Activated T-helper 2 cell treated with anti-CD3 and anti-CD28 coated beads, Interferon-gamma antibody, Interleukin-2, Interleukin-4, amounts not matched to agents 10 μg/mL and 5 μg/mL and 100 μg/mL, durations not matched to agents 14 hours and 24 hours and 36 hours (primary cell): ENCODE measurements at regions not wholly inside any gene's neighbourhood (a gene's known extent, or its start where the extent isn't known, plus 50 kb on each side); places are given as distances from the start of the nearest gene placed in this dataset.

ENCODE experiments used
- DNase-seq: peaks from one replicate; pipeline ENCODE4 v3.0.0; 2021; ENCODE audit warnings: low spot score
- H3K27ac Mint-ChIP-seq: one replicate; pipeline ENCODE4 v1.8.0; 2021; ENCODE audit warnings: mixed read lengths
- H3K27me3 Mint-ChIP-seq: one replicate; pipeline ENCODE4 v1.8.0; 2021; ENCODE audit warnings: low read depth, mixed read lengths
- H3K36me3 Mint-ChIP-seq: one replicate; pipeline ENCODE4 v1.8.0; 2021; ENCODE audit warnings: low read depth, mixed read lengths
- H3K4me1 Mint-ChIP-seq: one replicate; pipeline ENCODE4 v1.8.0; 2021; ENCODE audit warnings: low read depth, mixed read lengths
- H3K4me3 Mint-ChIP-seq: one replicate; pipeline ENCODE4 v1.8.0; 2021; ENCODE audit warnings: low read depth, mild to moderate bottlenecking, moderate library complexity, mixed read lengths
- H3K9me3 Mint-ChIP-seq: one replicate; pipeline ENCODE4 v1.8.0; 2021; ENCODE audit warnings: mixed read lengths
- intact Hi-C: fragments of 100-400 bp; cut with micrococcal nuclease; formaldehyde crosslinking; loops from one replicate; pipeline ENCODE4 v1.15.1; 2023

- H3K36me3 Mint-ChIP-seq, result no peaks in the 10 kb centered on the region
Observed at GRCh38 chr5:6195711-6196358, 182.5 kb downstream of the MED10 start.

GRCh38 chr5:6194906-6195612, 183.3 kb downstream of the MED10 start:
- Mint-ChIP-seq H3K27ac (no peak overlapping the region), H3K9me3 (no peaks in the 10 kb centered on the region), H3K27me3 (no peaks in the 10 kb centered on the region), H3K36me3 (no peaks in the 10 kb centered on the region), H3K4me3 (no peak overlapping the region), H3K4me1 (peaks cover under 1% of the 10 kb centered on the region)
- intact Hi-C loops, result no loop called here
- DNase-seq, result no peak

More at GRCh38 chr5:6195711-6196358, 182.5 kb downstream of the MED10 start:
- H3K4me3 Mint-ChIP-seq, result no peak overlapping the region
- DNase-seq, result no peak
- no peaks in the 10 kb centered on the region for H3K9me3 Mint-ChIP-seq
- no peak overlapping the region for H3K27ac Mint-ChIP-seq
- no peaks in the 10 kb centered on the region for H3K27me3 Mint-ChIP-seq
- no peaks in the 10 kb centered on the region for H3K4me1 Mint-ChIP-seq
- intact Hi-C loops, result no loop called here

- intact Hi-C loops, result no loop called here
- H3K4me1 Mint-ChIP-seq, result peaks cover 4% of the 10 kb centered on the region
- no peaks in the 10 kb centered on the region for H3K9me3 Mint-ChIP-seq
- H3K4me3 Mint-ChIP-seq, result no peak overlapping the region
- no peak overlapping the region for H3K27ac Mint-ChIP-seq
- no peak for DNase-seq
- no peaks in the 10 kb centered on the region for H3K36me3 Mint-ChIP-seq
- no peaks in the 10 kb centered on the region for H3K27me3 Mint-ChIP-seq
Observed at GRCh38 chr5:6194261-6194875, 184.0 kb downstream of the MED10 start.

GRCh38 chr5:6193310-6193709, 185.0 kb downstream of the MED10 start:
- Mint-ChIP-seq H3K36me3 (no peaks in the 10 kb centered on the region), H3K4me1 (peaks cover 4% of the 10 kb centered on the region), H3K27ac (no peak overlapping the region), H3K27me3 (no peaks in the 10 kb centered on the region), H3K9me3 (no peaks in the 10 kb centered on the region), H3K4me3 (no peak overlapping the region)
- no peak for DNase-seq
- intact Hi-C loops, result no loop called here

GRCh38 chr5:6190838-6191237, 187.5 kb downstream of the MED10 start:
- H3K27ac Mint-ChIP-seq, result no peak overlapping the region
- DNase-seq, result no peak
- no peaks in the 10 kb centered on the region for H3K36me3 Mint-ChIP-seq
- intact Hi-C loops, result no loop called here
- H3K27me3 Mint-ChIP-seq, result no peaks in the 10 kb centered on the region
- H3K4me3 Mint-ChIP-seq, result no peak overlapping the region
- H3K9me3 Mint-ChIP-seq, result no peaks in the 10 kb centered on the region
- H3K4me1 Mint-ChIP-seq, result peaks cover 4% of the 10 kb centered on the region

GRCh38 chr5:6188976-6189375, 189.4 kb downstream of the MED10 start:
- no peak overlapping the region for H3K27ac Mint-ChIP-seq
- peaks cover 4% of the 10 kb centered on the region for H3K4me1 Mint-ChIP-seq
- H3K4me3 Mint-ChIP-seq, result no peak overlapping the region
- no peak for DNase-seq
- H3K27me3 Mint-ChIP-seq, result no peaks in the 10 kb centered on the region
- intact Hi-C loops, result no loop called here
- H3K9me3 Mint-ChIP-seq, result no peaks in the 10 kb centered on the region
- no peaks in the 10 kb centered on the region for H3K36me3 Mint-ChIP-seq

GRCh38 chr5:6188344-6188743, 190.0 kb downstream of the MED10 start:
- no peaks in the 10 kb centered on the region for H3K27me3 Mint-ChIP-seq
- H3K27ac Mint-ChIP-seq, result no peak overlapping the region
- no peak for DNase-seq
- intact Hi-C loops, result no loop called here
- H3K36me3 Mint-ChIP-seq, result no peaks in the 10 kb centered on the region
- H3K9me3 Mint-ChIP-seq, result no peaks in the 10 kb centered on the region
- H3K4me1 Mint-ChIP-seq, result peaks cover 4% of the 10 kb centered on the region
- no peak overlapping the region for H3K4me3 Mint-ChIP-seq

GRCh38 chr5:6187501-6187900, 190.8 kb downstream of the MED10 start:
- H3K4me1 Mint-ChIP-seq, result peaks cover 4% of the 10 kb centered on the region
- H3K36me3 Mint-ChIP-seq, result no peaks in the 10 kb centered on the region
- intact Hi-C loops, result no loop called here
- DNase-seq, result no peak
- H3K27me3 Mint-ChIP-seq, result no peaks in the 10 kb centered on the region
- H3K27ac Mint-ChIP-seq, result no peak overlapping the region
- H3K4me3 Mint-ChIP-seq, result no peak overlapping the region
- no peaks in the 10 kb centered on the region for H3K9me3 Mint-ChIP-seq

- H3K4me3 Mint-ChIP-seq, result no peak overlapping the region
- H3K36me3 Mint-ChIP-seq, result no peaks in the 10 kb centered on the region
- H3K27ac Mint-ChIP-seq, result no peak overlapping the region
- peaks cover 4% of the 10 kb centered on the region for H3K4me1 Mint-ChIP-seq
- intact Hi-C loops, result no loop called here
- no peaks in the 10 kb centered on the region for H3K9me3 Mint-ChIP-seq
- no peaks in the 10 kb centered on the region for H3K27me3 Mint-ChIP-seq
- DNase-seq, result no peak
Observed at GRCh38 chr5:6185574-6185973, 192.8 kb downstream of the MED10 start.

- no peak overlapping the region for H3K27ac Mint-ChIP-seq
- H3K27me3 Mint-ChIP-seq, result no peaks in the 10 kb centered on the region
Observed at GRCh38 chr5:6184481-6184880, 193.9 kb downstream of the MED10 start.

GRCh38 chr5:6183391-6184390, 194.7 kb downstream of the MED10 start:
- H3K4me3 Mint-ChIP-seq, result no peak overlapping the region
- no peaks in the 10 kb centered on the region for H3K4me1 Mint-ChIP-seq
- H3K27me3 Mint-ChIP-seq, result no peaks in the 10 kb centered on the region
- H3K27ac Mint-ChIP-seq, result no peak overlapping the region
- intact Hi-C loops, result no loop called here
- H3K9me3 Mint-ChIP-seq, result no peaks in the 10 kb centered on the region
- H3K36me3 Mint-ChIP-seq, result no peaks in the 10 kb centered on the region
- no peak for DNase-seq

More at GRCh38 chr5:6184481-6184880, 193.9 kb downstream of the MED10 start:
- no peak for DNase-seq
- Mint-ChIP-seq H3K4me3 (no peak overlapping the region), H3K36me3 (no peaks in the 10 kb centered on the region), H3K4me1 (no peaks in the 10 kb centered on the region), H3K9me3 (no peaks in the 10 kb centered on the region)
- intact Hi-C loops, result no loop called here

GRCh38 chr5:6182271-6182815, 196.0 kb downstream of the MED10 start:
- no peak for DNase-seq
- no peaks in the 10 kb centered on the region for H3K36me3 Mint-ChIP-seq
- H3K27ac Mint-ChIP-seq, result no peak overlapping the region
- H3K27me3 Mint-ChIP-seq, result no peaks in the 10 kb centered on the region
- no peak overlapping the region for H3K4me3 Mint-ChIP-seq
- no peaks in the 10 kb centered on the region for H3K9me3 Mint-ChIP-seq
- intact Hi-C loops, result no loop called here
- H3K4me1 Mint-ChIP-seq, result no peaks in the 10 kb centered on the region
